Suprapubic skin (tissue), 4 donors: ENCODE measurements at regions not wholly inside any gene's neighbourhood (a gene's known extent, or its start where the extent isn't known, plus 50 kb on each side); places are given as distances from the start of the nearest gene placed in this dataset.

Experiments used
- POLR2A ChIP-seq, 2 donors: fragments of 450-650 bp; IDR thresholded peaks; one replicate each; pipeline ENCODE4 v1.6.1; 2017; ENCODE audit warnings: antibody characterized with exemption in 2 of 2, mild to moderate bottlenecking in 2 of 2, moderate library complexity in 2 of 2
- POLR2AphosphoS5 ChIP-seq, 3 donors: sonication (generic); formaldehyde crosslinking; IDR thresholded peaks; one replicate each; pipeline ENCODE4 v1.6.1; 2017; ENCODE audit warnings: antibody characterized with exemption in 3 of 3
- TF ChIP-seq, protein P1 (sequence below), 2 donors: fragments of 200-600 bp in 1 of 2; fragments of 450-650 bp in 1 of 2; sonication (generic) in 1 of 2; IDR thresholded peaks; one replicate each; pipeline ENCODE4 v1.5.1; 2016 to 2019; ENCODE audit warnings: antibody characterized with exemption in 2 of 2, mild to moderate bottlenecking in 1 of 2, moderate library complexity in 1 of 2

DNA sequence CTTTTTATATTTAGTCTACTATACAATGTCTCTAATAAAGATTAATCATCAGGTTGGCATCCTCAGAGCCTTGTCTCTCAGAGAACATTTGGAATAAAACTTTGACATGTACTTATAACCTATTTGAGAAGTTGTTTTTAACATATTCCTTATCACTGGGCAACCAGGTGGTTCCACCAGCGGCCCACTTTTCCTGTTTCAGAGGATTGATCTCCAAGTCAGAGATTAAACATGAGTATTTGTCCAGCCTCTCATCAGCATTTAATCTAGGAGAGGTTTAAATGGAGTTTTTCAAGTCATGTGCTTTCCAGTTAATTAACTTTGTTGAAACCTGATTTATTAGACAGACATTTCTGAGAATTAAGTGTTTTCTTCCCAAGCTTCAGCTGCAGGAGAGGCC lies 345.5 kb downstream of the GRXCR1 start:
- TF ChIP-seq, protein P1, sequence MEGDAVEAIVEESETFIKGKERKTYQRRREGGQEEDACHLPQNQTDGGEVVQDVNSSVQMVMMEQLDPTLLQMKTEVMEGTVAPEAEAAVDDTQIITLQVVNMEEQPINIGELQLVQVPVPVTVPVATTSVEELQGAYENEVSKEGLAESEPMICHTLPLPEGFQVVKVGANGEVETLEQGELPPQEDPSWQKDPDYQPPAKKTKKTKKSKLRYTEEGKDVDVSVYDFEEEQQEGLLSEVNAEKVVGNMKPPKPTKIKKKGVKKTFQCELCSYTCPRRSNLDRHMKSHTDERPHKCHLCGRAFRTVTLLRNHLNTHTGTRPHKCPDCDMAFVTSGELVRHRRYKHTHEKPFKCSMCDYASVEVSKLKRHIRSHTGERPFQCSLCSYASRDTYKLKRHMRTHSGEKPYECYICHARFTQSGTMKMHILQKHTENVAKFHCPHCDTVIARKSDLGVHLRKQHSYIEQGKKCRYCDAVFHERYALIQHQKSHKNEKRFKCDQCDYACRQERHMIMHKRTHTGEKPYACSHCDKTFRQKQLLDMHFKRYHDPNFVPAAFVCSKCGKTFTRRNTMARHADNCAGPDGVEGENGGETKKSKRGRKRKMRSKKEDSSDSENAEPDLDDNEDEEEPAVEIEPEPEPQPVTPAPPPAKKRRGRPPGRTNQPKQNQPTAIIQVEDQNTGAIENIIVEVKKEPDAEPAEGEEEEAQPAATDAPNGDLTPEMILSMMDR (IDR thresholded peaks at IDR 0.05): no peak
- no peak for TF ChIP-seq POLR2AphosphoS5 (IDR thresholded peaks at IDR 0.05)
- TF ChIP-seq POLR2A (IDR thresholded peaks at IDR 0.05): no peak
